WTC11 (cell line): ENCODE measurements at regions not wholly inside any gene's neighbourhood (a gene's known extent, or its start where the extent isn't known, plus 50 kb on each side); places are given as distances from the start of the nearest gene placed in this dataset.
A peak's percentile ranks its signal among the peaks of the same experiment; 100 is the strongest.
"Not testable (repeated sequence)": the region's sequence is repeated elsewhere in the genome, so short reads cannot be mapped to it uniquely, and the experiment has no call there.

ENCODE experiments used
- HMGA2 ChIP-seq: fragments of 250-450 bp; sonication (Bioruptor Pico); IDR thresholded peaks from 2 replicates; pipeline ENCODE4 v1.4.0; 2021; ENCODE audit warnings: mild to moderate bottlenecking, moderate library complexity
- TP53 ChIP-seq: sonication (generic); formaldehyde crosslinking; IDR thresholded peaks from 2 replicates; pipeline ENCODE4 v1.8.1; 2023; ENCODE audit warnings: mild to moderate bottlenecking, missing genetic modification reagents
- TF ChIP-seq, protein P1 (sequence below): fragments of 200-600 bp; IDR thresholded peaks from 2 replicates; pipeline ENCODE4 v1.8.0; 2022; ENCODE audit warnings: antibody characterized with exemption

DNA sequence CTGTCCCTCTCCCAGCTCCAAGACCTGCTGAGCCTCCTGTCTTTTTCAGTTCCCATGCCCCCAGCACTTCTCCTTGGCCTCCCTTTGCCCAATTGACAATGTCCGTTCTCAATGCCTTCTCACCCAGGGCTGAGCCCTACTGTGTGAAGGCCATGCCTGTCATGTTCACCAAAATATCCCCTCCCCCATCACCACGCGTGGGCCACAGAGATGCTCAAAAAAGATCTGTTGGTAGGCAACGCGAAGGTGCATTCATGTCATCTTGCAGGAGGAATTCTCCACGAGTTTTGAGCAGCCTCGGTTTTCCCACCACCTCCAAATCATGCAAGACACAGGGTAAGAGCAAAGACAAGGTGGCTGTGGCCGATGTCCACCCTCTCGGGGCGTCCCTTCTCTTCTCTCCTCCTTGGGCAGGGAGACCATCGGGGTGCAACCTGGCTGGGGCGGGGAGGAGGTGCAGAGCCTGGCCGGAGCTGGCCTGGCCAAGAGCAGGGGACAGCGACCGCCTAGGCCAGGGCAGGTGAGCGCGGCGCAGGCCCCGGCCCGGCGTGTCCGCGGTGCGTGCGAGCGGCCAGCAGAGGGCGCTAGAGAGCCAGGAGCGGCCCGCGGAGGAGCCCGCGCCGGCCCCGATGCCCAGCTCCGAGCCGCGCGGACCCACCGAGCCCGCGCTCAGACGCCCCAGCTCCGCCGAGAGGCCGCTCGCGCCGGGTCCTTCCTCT lies 56.3 kb upstream of the KRTAP5-11 start:
- TF ChIP-seq HMGA2 (CRISPR knock-in tag); TP53: not testable (repeated sequence)
- TF ChIP-seq, protein P1, sequence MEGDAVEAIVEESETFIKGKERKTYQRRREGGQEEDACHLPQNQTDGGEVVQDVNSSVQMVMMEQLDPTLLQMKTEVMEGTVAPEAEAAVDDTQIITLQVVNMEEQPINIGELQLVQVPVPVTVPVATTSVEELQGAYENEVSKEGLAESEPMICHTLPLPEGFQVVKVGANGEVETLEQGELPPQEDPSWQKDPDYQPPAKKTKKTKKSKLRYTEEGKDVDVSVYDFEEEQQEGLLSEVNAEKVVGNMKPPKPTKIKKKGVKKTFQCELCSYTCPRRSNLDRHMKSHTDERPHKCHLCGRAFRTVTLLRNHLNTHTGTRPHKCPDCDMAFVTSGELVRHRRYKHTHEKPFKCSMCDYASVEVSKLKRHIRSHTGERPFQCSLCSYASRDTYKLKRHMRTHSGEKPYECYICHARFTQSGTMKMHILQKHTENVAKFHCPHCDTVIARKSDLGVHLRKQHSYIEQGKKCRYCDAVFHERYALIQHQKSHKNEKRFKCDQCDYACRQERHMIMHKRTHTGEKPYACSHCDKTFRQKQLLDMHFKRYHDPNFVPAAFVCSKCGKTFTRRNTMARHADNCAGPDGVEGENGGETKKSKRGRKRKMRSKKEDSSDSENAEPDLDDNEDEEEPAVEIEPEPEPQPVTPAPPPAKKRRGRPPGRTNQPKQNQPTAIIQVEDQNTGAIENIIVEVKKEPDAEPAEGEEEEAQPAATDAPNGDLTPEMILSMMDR = peak; percentile 81
